ENCODE measurements at regions not wholly inside any gene's neighbourhood (a gene's known extent, or its start where the extent isn't known, plus 50 kb on each side); places are given as distances from the start of the nearest gene placed in this dataset.

- no peak for DNase-seq
Observed at GRCh38 chr5:61802456-61802855, 470.4 kb downstream of the ZSWIM6 start.

- no peak for DNase-seq
Observed at GRCh38 chr5:61805101-61805500, 473.0 kb downstream of the ZSWIM6 start.

GRCh38 chr5:61806491-61807020 is 474.5 kb downstream of the ZSWIM6 start:
- no peak for DNase-seq

DNA sequence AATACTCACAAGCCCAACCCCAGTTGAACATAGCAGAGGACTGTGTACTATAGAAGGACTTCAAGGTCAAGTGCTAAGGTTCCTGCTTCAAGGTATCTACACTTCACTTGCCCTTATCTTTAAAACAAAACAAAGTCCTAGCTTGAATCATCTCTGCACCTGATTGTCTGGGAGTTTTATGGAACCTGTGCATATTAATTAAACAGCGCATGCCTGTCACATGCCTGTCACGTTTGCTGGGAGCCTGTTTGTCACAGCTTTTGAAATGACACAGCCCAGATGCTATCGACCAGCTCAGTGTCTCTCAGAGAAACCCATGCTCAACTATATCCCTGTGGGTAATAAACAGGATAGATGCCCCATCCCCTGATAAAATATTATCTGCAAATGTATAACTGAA is 476.0 kb downstream of the ZSWIM6 start:
- no peak for DNase-seq

GRCh38 chr5:61808909-61809308 is 476.9 kb downstream of the ZSWIM6 start:
- no peak for DNase-seq

- no peak for DNase-seq
Observed at GRCh38 chr5:61809651-61810050, 477.6 kb downstream of the ZSWIM6 start.

DNA sequence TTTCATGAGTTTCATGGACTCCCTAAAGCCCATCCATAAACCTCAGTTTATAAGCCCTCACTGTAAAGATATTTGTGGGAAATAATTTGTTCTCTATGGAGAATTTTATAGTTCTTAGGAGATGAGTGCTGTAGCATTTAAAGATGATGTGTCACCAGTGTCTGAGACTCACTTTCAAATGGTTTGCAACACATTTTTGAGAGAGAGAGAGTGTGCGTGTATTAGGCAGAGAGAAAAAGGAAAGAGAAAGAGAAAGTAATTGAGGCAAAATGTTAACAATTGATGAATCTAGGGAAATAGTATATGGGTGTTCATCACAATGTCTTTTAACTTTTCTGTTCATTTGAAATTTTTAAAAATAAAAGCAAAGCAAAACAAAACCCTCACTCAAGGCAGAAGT is 479.0 kb downstream of the ZSWIM6 start:
- DNase-seq = no peak

GRCh38 chr5:61813361-61813760 is 481.3 kb downstream of the ZSWIM6 start:
- no peak for DNase-seq

DNA sequence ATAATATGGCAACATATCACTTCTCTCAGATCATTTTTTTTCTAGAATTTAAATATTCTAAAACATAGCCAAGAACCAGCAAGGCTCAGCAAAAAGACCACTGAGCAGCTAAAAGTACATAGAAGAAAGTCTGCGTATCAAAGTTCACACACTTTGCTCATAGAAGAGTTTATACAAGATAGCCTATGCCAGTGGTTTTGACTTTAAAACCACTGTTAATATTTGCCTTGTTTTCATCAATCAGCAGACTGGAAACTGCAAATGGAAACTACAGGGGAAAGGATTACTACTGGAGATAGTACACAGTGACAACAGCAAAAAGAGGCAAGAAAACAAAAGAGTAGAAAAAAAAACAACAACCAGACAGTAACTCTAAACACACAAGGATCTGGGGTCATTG is 483.3 kb downstream of the ZSWIM6 start:
- no peak for DNase-seq

DNA sequence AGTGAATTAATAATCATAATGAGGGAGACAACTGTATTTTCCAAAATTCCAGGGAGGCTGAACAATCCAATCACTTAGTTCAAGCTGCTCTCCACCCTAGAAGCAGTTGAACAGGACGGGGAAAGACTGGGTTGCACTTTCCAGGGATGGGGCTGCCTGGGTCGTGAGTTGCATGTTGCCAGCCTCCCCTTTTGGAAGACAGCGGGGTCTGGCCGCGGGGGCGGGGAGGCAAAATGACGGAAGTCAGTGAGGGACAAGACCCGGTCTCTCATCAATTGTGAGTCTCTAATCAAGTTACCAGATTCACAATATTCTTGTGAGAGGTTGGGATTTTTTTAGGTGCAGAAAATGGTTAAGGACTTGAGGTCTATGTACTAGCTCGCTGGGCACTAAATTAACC is 484.1 kb downstream of the ZSWIM6 start:
- DNase-seq = no peak

DNA sequence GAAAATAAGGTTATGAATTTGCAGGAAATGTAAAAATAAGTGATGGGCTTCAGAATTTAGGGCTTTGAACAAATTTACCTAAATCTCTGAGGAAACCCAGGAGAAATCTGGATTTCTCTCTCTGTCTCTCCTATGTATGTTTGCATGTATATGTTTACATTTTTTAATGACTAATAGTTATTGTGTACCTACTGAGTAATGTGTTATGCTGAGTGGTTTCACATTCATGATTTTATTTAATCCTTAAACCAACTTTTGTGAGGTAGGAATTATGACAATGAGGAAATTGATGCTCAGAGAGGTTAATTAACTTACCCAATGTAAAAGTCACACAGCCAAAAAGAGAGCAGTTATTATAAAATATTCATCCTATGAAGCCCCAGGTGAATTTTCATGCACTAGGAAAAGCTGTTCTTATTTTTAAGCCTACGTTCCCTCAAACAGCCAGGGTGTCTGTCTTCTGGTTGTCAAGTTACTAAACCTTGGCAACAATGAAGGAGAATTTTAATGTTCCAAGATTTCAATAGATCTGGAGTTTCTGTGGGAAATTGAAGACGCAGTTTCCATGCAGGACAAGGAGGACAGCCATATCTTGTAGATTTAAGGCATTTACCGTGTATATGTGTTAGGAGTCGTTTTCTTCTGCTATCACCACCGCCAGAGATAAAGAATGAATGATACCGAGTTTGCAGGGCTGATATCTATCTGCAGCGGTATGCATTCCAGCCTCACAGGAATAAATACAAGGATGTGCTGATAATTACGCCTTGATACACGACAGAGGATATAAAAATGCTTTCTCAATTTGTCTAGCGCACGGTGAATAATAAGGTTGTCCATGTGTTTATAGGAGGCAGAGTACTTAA is 484.8 kb downstream of the ZSWIM6 start:
- no peak for DNase-seq

DNA sequence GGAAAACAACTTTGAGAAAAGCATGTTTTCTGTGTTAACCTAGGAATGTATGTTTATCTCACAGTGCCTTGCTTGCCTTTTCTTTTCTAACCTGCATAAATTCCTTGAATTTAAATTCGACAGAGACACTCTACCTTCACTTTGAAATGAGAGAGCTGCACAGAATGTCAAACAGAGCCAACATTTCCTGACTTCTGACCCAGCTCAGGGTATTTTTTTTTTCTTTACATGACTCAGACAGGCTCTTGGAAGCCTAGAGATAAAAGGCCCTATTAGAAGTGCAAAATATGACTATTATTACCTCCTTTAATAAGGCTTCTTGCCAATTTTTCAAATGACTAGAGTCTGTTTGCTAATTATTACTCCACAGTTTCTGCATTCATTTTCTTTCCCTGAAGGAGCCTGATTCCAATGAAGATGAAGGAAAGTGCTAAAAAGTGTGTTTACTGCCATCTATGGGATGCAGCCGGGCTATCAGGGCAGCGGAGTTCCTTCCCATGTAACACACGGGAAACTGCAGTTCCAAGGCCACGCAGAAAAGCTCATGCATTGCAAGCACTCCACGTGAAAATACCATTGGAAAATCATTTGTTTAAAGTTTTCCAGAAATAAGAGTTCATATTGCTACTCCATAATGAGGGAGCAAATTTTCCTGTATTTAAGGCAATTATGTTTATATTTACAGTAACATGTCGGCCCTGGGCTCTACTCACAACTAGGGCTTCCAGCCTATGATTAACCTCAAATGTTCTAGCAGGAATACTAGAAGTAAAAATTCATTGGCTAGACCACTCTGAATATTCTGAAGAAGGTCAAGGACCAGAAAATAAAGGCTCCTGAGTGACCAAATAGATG is 485.6 kb downstream of the ZSWIM6 start:
- DNase-seq = no peak

DNA sequence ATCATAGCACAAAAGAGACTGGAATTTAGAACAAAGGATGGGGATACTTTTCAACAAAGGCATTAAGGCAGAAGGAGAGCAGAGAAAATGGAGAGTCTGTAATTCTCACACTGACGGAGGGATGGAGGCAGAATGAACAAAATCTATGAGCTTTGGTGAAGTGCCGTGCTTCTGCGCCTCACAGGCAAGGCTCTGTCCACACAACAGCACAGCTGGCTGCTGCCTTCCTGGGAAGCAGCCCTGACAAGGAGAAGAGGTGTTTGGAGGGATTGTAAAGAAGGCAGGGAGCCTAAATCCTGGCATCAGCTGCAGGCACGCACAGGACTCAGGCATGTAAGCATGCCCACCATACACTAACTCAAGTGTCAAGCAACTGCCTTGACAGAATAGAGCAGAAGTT is 485.2 kb upstream of the KIF2A start:
- DNase-seq = no peak

DNA sequence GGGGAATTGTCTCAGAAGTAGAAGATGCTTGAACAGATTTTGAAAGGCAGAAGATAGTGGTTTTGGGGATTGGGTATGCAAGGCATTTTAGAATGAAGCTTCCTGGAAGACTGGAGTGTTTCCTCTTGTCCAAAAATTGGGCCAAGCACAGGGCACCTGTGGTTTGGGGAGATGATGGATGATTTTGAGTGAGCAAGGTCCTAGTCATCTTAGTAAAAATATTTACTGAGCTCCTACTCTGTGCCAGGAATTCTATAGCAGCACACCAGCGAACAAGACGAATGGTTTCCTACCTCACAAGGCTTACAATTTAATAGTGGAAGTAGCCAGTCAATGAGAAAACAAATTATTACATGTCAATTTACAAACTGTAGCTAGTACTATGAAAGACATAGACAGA is 484.4 kb upstream of the KIF2A start:
- no peak for DNase-seq

DNA sequence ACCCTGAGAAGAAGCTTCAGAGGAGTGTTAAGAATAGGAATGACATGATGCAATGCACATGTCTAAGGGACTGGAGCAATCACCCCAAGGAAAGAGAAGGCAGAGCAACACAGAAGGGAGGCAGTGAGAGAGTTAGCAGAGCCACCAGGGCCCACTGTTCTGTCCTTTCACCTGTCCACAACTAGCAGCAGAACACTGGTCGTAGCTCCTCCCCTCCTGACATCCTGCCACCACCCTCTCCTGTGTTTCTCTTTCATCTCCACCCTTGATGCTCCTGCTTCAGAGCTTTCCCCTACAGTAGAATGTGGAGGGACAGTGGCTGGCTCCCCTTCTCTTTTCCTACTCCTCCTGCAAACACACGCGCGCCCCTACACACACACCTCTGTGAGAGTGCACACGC is 483.4 kb upstream of the KIF2A start:
- no peak for DNase-seq

DNA sequence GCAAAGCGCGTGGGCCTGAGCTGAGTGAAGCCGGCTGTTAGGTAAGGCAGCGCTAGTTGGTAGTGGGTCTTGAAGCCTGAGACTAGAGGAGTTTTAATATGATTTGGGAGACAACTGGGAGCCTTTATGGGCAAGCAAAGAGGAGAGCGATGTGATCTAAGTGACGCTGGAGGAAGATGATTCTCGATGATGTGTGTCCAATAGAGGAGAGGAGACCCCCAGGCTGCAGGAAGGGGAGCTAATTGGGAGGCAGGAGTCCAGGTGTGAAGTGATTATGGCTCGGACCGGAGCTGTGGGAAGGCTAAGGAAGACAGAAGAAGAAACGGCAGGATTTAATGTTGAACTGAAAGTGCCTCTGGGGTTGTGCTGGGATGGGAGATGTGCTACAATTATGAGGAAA is 482.9 kb upstream of the KIF2A start:
- no peak for DNase-seq

GRCh38 chr5:61823781-61824180 is 482.2 kb upstream of the KIF2A start:
- DNase-seq = no peak

DNA sequence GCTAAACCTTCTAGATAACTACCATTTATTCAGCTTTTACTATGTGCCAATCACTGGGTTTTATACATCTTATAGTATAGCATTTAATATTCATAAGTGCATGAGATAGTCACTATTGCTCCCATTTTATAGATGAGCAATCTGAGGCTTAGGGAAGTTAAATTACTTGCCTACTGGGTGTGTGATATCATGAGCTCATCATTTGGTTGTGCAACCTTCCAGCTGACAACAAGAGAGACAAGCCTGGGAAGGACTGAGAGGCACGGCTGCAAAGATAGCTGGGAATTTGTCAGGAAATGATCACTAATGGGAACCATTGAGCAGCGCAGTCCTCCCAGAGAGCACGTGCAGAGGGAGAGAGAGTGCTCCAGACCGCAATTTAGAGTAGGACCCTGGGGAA is 481.6 kb upstream of the KIF2A start:
- no peak for DNase-seq

GRCh38 chr5:61827445-61827975 is 478.5 kb upstream of the KIF2A start:
- DNase-seq = no peak

DNA sequence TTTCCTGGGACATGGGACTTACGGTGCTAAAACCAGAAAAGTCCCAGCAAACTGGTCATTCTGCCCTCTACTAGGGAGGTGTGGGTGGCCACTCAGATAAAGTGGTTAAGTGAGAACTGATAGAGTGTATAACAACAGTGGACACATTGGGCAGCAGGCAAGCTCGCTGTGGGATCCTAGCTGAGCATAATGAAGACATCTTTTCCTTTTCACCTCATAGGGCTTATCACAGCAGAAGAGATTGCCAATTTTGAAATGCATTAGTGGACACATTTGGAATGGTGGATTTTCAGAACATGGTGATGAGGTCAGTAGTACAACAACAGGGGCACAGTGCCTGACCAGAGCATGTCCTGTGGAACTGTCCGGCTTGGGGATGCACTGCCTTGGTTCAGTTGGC is 477.1 kb upstream of the KIF2A start:
- no peak for DNase-seq

- no peak for DNase-seq
Observed at GRCh38 chr5:61831736-61832135, 474.3 kb upstream of the KIF2A start.

DNA sequence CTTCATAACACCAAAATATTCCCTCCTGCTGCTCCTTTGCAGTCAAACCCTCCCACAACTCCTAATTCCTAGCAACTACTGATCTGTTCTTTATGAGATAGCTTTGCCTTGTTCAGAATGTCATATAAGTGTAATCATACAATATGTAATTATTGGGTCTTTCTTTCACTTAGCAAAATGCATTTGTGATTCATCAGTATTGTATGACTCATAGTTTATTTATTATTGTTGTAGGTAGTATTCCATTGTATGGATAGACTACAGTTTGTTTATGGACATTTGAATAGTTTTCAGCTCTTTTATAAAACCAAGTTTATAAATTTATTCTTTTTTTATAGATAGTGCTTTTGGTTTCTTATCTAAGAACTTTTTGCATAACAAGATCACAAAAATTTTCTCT is 468.2 kb upstream of the KIF2A start:
- DNase-seq = no peak

GRCh38 chr5:61840361-61840760 is 465.6 kb upstream of the KIF2A start:
- no peak for DNase-seq

GRCh38 chr5:61842840-61843239 is 463.2 kb upstream of the KIF2A start:
- no peak for DNase-seq
